Thyroid gland (tissue), 4 donors: ENCODE measurements at regions not wholly inside any gene's neighbourhood (a gene's known extent, or its start where the extent isn't known, plus 50 kb on each side); places are given as distances from the start of the nearest gene placed in this dataset.

Experiments used
- POLR2A ChIP-seq, 2 donors: fragments of 450-650 bp; IDR thresholded peaks; one replicate each; pipeline ENCODE4 v1.6.1; 2017; ENCODE audit warnings: antibody characterized with exemption in 2 of 2, mild to moderate bottlenecking in 2 of 2, moderate library complexity in 1 of 2
- TF ChIP-seq, protein P1 (sequence below), 6 experiments: fragments of 200-600 bp in 3 of 6; fragments of 450-650 bp in 3 of 6; sonication (generic) in 3 of 6; IDR thresholded peaks; one replicate each; pipeline ENCODE4 v1.5.1; 2016 to 2019; ENCODE audit warnings: antibody characterized with exemption in 6 of 6, mild to moderate bottlenecking in 2 of 6, inconsistent platforms in 1 of 6, moderate library complexity in 1 of 6

DNA sequence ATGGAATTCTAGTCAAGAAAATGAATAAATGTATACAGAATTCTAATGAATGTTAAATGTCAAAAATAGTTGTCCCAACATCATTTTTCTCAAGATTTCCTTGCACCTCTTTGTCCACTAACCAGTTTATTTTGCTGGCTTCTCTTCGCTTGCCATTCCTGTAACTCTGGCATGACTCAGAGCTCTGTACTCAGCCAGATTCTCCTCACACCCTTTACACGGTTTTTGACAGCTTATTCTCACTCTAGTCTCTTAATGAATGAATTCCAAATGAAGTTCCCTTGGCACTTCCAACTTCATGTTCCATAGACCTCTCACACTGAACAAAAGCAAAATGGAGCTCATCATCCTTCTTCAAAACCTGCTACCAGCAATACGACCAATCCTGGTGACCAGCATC, 419.3 kb upstream of the SLIT2 start:
- TF ChIP-seq, protein P1, sequence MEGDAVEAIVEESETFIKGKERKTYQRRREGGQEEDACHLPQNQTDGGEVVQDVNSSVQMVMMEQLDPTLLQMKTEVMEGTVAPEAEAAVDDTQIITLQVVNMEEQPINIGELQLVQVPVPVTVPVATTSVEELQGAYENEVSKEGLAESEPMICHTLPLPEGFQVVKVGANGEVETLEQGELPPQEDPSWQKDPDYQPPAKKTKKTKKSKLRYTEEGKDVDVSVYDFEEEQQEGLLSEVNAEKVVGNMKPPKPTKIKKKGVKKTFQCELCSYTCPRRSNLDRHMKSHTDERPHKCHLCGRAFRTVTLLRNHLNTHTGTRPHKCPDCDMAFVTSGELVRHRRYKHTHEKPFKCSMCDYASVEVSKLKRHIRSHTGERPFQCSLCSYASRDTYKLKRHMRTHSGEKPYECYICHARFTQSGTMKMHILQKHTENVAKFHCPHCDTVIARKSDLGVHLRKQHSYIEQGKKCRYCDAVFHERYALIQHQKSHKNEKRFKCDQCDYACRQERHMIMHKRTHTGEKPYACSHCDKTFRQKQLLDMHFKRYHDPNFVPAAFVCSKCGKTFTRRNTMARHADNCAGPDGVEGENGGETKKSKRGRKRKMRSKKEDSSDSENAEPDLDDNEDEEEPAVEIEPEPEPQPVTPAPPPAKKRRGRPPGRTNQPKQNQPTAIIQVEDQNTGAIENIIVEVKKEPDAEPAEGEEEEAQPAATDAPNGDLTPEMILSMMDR (IDR thresholded peaks at IDR 0.05) = no peak
- no peak for TF ChIP-seq POLR2A (IDR thresholded peaks at IDR 0.05)
